Ascending aorta (tissue), 2 donors: ENCODE measurements at regions not wholly inside any gene's neighbourhood (a gene's known extent, or its start where the extent isn't known, plus 50 kb on each side); places are given as distances from the start of the nearest gene placed in this dataset.

Experiments used
- DNase-seq, 2 donors: peaks; one replicate each; pipeline ENCODE4 v3.0.0-alpha.2; 2019; ENCODE audit warnings: low spot score in 2 of 2
- H3K27ac ChIP-seq, 2 donors: fragments of 200-600 bp; sonication (generic); one replicate each; pipeline ENCODE4 v1.5.1; 2016 to 2017; ENCODE audit warnings: mild to moderate bottlenecking in 1 of 2
- H3K27me3 ChIP-seq: fragments of 200-600 bp; sonication (generic); one replicate; pipeline ENCODE4 v1.5.1; 2017
- H3K36me3 ChIP-seq, 2 donors: fragments of 200-600 bp; sonication (generic); one replicate each; pipeline ENCODE4 v1.5.1; 2016
- H3K4me1 ChIP-seq, 2 donors: fragments of 200-600 bp; sonication (generic); one replicate each; pipeline ENCODE4 v1.5.1; 2016 to 2017; ENCODE audit warnings: mild to moderate bottlenecking in 1 of 2
- H3K4me3 ChIP-seq, 2 donors: fragments of 200-600 bp; sonication (generic); one replicate each; pipeline ENCODE4 v1.5.1; 2016 to 2017; ENCODE audit warnings: mild to moderate bottlenecking in 1 of 2
- H3K9me3 ChIP-seq, 2 donors: fragments of 200-600 bp; sonication (generic); one replicate each; pipeline ENCODE4 v1.5.1; 2016
- CTCF ChIP-seq, 3 experiments: fragments of 200-600 bp in 2 of 3; fragments of 450-650 bp in 1 of 3; sonication (generic) in 2 of 3; IDR thresholded peaks; one replicate each; pipeline ENCODE4 v1.5.1; 2016 to 2019; ENCODE audit warnings: antibody characterized with exemption in 3 of 3, mild to moderate bottlenecking in 1 of 3, moderate library complexity in 1 of 3
- intact Hi-C: fragments of 100-400 bp; cut with DNase I; formaldehyde crosslinking; loops from one replicate; pipeline ENCODE4 v1.15.1; 2023

DNA sequence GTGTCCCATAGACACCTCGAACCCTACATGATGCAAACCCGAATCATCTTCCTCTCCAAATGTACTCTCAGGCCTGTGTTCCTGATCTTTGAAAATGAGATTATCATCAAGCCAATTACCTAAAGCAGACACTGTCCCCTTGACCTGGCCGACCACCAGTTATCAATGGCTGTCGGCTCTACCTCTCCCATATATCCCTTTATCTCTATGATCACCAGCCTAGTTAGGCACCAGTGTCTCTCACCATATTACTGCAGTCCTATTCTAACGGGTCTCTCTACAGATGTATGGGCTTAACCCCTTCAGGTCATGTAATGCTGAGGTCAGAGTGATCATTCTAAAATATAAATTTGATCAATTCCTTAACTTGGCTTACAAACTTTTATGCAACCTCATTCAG is 234.9 kb upstream of the MARCKS start:
- Histone ChIP-seq H3K4me3 (no peak overlapping the region), H3K36me3 (no peaks in the 10 kb centered on the region), H3K9me3 (no peaks in the 10 kb centered on the region), H3K4me1 (no peaks in the 10 kb centered on the region), H3K27ac (no peak overlapping the region), H3K27me3 (no peaks in the 10 kb centered on the region)
- no peak for TF ChIP-seq CTCF (IDR thresholded peaks at IDR 0.05)
- intact Hi-C loops: no loop called here
- DNase-seq: no peak

GRCh38 chr6:113623129-113623528 is 234.0 kb upstream of the MARCKS start:
- H3K4me1 ChIP-seq: no peaks in the 10 kb centered on the region
- intact Hi-C loops: no loop called here
- no peaks in the 10 kb centered on the region for H3K36me3 ChIP-seq
- no peak overlapping the region for H3K27ac ChIP-seq
- no peak for TF ChIP-seq CTCF (IDR thresholded peaks at IDR 0.05)
- DNase-seq: no peak
- no peaks in the 10 kb centered on the region for H3K9me3 ChIP-seq
- H3K4me3 ChIP-seq: no peak overlapping the region
- H3K27me3 ChIP-seq: no peaks in the 10 kb centered on the region

- Histone ChIP-seq H3K9me3 (no peaks in the 10 kb centered on the region), H3K27ac (no peak overlapping the region), H3K36me3 (no peaks in the 10 kb centered on the region), H3K4me3 (no peak overlapping the region), H3K27me3 (no peaks in the 10 kb centered on the region), H3K4me1 (peaks cover 0 to 8% of the 10 kb centered on the region in 2 donors)
- intact Hi-C loops: no loop called here
- no peak for DNase-seq
- TF ChIP-seq CTCF (IDR thresholded peaks at IDR 0.05): no peak
Measured at GRCh38 chr6:113625850-113626249, 231.3 kb upstream of the MARCKS start.

DNA sequence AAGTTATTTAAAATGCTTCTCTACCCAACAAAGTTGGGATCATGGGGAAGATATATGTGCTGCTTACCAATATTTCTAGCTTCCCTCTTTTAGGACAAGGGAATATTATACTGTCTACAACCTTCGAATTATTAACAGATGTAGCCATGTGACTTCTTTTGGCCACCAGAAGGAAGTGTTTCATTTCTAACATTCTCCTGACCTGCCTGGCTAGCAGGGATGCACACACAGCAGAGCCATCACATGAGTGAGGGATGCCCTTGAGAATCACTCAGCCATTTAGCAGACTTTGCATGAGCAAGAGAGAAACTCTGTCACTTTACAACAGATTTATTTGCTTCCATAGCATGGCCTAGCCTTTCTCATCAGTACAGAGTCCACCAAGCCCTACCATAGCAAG is 230.7 kb upstream of the MARCKS start:
- intact Hi-C loops: no loop called here
- Histone ChIP-seq H3K27me3 (no peaks in the 10 kb centered on the region), H3K36me3 (no peaks in the 10 kb centered on the region), H3K4me3 (no peak overlapping the region), H3K4me1 (peaks cover 0 to 12% of the 10 kb centered on the region in 2 donors), H3K9me3 (no peaks in the 10 kb centered on the region), H3K27ac (no peak overlapping the region)
- DNase-seq: no peak
- TF ChIP-seq CTCF (IDR thresholded peaks at IDR 0.05): no peak

- Histone ChIP-seq H3K36me3 (no peaks in the 10 kb centered on the region), H3K4me1 (peaks cover 0 to 17% of the 10 kb centered on the region in 2 donors), H3K9me3 (no peaks in the 10 kb centered on the region), H3K27me3 (no peaks in the 10 kb centered on the region), H3K27ac (no peak overlapping the region), H3K4me3 (no peak overlapping the region)
- no peak for TF ChIP-seq CTCF (IDR thresholded peaks at IDR 0.05)
- intact Hi-C loops: no loop called here
- no peak for DNase-seq
Measured at GRCh38 chr6:113627480-113627879, 229.7 kb upstream of the MARCKS start.

DNA sequence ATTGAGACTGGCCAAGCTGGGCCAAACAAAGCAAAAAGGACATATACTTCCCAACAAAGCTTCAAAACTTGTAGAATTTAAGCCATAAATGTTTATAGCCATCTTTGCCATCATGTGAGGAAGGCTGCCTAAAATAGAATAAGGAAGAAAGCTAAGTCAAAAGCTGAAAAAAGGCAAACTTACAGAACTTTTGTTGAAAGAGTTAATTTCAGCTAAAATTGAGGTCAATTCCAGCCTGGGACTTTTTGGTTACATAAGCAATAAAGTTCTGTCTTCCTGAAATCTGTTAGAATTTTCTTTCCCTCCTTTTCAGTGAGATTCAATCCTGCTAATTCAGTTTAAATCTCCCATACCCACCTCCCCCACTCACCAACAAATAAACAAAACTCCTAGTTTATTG is 227.9 kb upstream of the MARCKS start:
- H3K36me3 ChIP-seq: no peaks in the 10 kb centered on the region
- H3K27ac ChIP-seq: no peak overlapping the region
- DNase-seq: no peak
- no peak for TF ChIP-seq CTCF (IDR thresholded peaks at IDR 0.05)
- H3K4me3 ChIP-seq: no peak overlapping the region
- H3K27me3 ChIP-seq: no peaks in the 10 kb centered on the region
- intact Hi-C loops: no loop called here
- H3K9me3 ChIP-seq: no peaks in the 10 kb centered on the region
- peaks cover 0 to 17% of the 10 kb centered on the region in 2 donors for H3K4me1 ChIP-seq
